Muscle of leg (tissue), 3 donors: ENCODE measurements at regions not wholly inside any gene's neighbourhood (a gene's known extent, or its start where the extent isn't known, plus 50 kb on each side); places are given as distances from the start of the nearest gene placed in this dataset.
"Not testable (repeated sequence)": the region's sequence is repeated elsewhere in the genome, so short reads cannot be mapped to it uniquely, and the experiment has no call there.

Source experiments
- DNase-seq: peaks from one replicate; pipeline ENCODE4 v3.0.0; 2013
- H3K27ac ChIP-seq: one replicate; pipeline ENCODE4 v1.5.1; 2013; ENCODE audit warnings: mild to moderate bottlenecking, low read length, control low read depth
- H3K27me3 ChIP-seq: one replicate; pipeline ENCODE4 v1.6.1; 2013; ENCODE audit warnings: low read length; ENCODE audit not compliant: control insufficient read depth, insufficient read depth
- H3K36me3 ChIP-seq: one replicate; pipeline ENCODE4 v1.6.1; 2013; ENCODE audit warnings: low read length; ENCODE audit not compliant: control insufficient read depth, insufficient read depth
- H3K4me1 ChIP-seq: one replicate; pipeline ENCODE4 v1.6.1; 2013; ENCODE audit warnings: low read length; ENCODE audit not compliant: control insufficient read depth, insufficient read depth
- H3K4me3 ChIP-seq: one replicate; pipeline ENCODE4 v1.5.1; 2013; ENCODE audit warnings: low read length, control low read depth
- H3K9me3 ChIP-seq: replicated peaks from 2 replicates; pipeline ENCODE4 v1.6.1; 2013; ENCODE audit warnings: low read depth, low read length; ENCODE audit not compliant: control insufficient read depth
- WGBS: methylation state at CpG from one replicate; pipeline ENCODE4 v1.1.5; 2013; ENCODE audit warnings: missing lambda C conversion rate; ENCODE audit not compliant: insufficient coverage; 5-methylcytosine and 5-hydroxymethylcytosine counted together

DNA sequence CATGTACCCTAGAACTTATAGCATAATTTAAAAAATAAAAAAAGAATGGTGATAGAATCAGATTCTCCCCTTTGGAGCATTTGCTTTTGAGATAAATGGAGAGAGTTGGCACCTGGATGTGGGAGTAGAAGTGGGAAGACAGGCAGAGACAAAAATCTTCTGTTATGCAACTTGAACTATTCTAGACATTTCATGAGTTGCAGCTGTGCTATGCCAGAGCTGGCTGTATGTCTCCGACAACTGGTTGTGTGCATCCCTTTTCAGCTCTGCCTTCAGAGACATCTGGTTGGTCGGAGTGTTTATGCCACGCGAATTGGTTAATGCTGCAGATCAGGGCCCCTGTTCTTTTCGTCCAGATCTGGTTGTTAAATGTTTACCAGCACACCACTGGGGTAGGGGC is 161.3 kb downstream of the JRKL start:
- H3K27ac ChIP-seq: no peak overlapping the region
- H3K4me1 ChIP-seq: no peaks in the 10 kb centered on the region
- H3K4me3 ChIP-seq: no peak overlapping the region
- H3K9me3 ChIP-seq: no peaks in the 10 kb centered on the region
- WGBS: 84% methylated on average over 4 of the region's 5 CpGs
- no peak for DNase-seq
- no peaks in the 10 kb centered on the region for H3K27me3 ChIP-seq
- no peaks in the 10 kb centered on the region for H3K36me3 ChIP-seq

- no peaks in the 10 kb centered on the region for H3K36me3 ChIP-seq
- no peak overlapping the region for H3K4me3 ChIP-seq
- no peaks in the 10 kb centered on the region for H3K4me1 ChIP-seq
- WGBS: 77% methylated on average over 4 of the region's 5 CpGs
- H3K9me3 ChIP-seq: no peaks in the 10 kb centered on the region
- no peaks in the 10 kb centered on the region for H3K27me3 ChIP-seq
- no peak overlapping the region for H3K27ac ChIP-seq
- no peak for DNase-seq
Measured at GRCh38 chr11:96554236-96554820, 164.5 kb downstream of the JRKL start.

GRCh38 chr11:96555826-96556225 is 166.0 kb downstream of the JRKL start:
- H3K36me3 ChIP-seq, H3K4me3 ChIP-seq, H3K27me3 ChIP-seq, H3K27ac ChIP-seq, DNase-seq, H3K9me3 ChIP-seq, H3K4me1 ChIP-seq: not testable (repeated sequence)
- WGBS: 87% methylated on average over 7 of the region's 10 CpGs

DNA sequence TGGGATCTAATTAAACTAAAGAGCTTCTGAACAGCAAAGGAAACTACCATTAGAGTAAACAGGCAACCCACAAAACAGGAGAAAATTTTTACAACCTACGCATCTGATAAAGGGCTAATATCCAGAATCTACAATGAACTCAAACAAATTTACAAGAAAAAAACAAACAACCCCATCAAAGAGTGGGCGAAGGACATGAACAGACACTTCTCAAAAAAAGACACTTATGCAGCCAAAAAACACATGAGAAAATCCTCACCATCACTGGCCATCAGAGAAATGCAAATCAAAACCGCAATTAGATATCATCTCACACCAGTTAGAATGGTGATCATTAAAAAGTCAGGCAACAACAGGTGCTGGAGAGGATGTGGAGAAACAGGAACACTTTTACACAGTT is 170.9 kb downstream of the JRKL start:
- not testable (repeated sequence) for H3K9me3 ChIP-seq, H3K27ac ChIP-seq, H3K36me3 ChIP-seq, DNase-seq, H3K4me1 ChIP-seq, H3K27me3 ChIP-seq, H3K4me3 ChIP-seq
- WGBS: no CpG with 5 or more reads among the region's 3 CpGs

- WGBS: no CpG with 5 or more reads among the region's 4 CpGs
- no peak overlapping the region for H3K4me3 ChIP-seq
- H3K27ac ChIP-seq: no peak overlapping the region
- DNase-seq: no peak
- H3K27me3 ChIP-seq: no peaks in the 10 kb centered on the region
- H3K4me1 ChIP-seq: no peaks in the 10 kb centered on the region
- no peaks in the 10 kb centered on the region for H3K36me3 ChIP-seq
- no peaks in the 10 kb centered on the region for H3K9me3 ChIP-seq
Measured at GRCh38 chr11:96567176-96567575, 177.4 kb downstream of the JRKL start.

DNA sequence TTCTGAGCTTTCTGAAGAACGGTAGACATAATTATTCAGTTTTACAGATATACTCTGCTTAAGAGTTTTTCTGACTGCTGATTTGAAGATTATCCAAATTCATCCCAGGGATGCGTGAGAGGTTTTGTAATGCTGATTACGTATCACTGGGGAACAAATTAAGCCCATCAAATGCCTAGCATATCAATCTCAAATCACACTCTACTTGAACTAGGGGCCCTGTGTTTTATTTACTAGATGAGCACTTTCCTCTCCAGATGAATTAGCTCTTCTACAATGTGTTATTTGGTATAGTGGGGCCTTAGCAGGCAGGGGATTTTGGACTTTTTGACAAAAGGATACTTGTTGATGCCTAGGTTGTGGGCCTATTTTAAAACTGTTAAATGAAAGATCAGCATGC is 177.9 kb downstream of the JRKL start:
- Histone ChIP-seq H3K27ac (no peak overlapping the region), H3K27me3 (no peaks in the 10 kb centered on the region)

DNA sequence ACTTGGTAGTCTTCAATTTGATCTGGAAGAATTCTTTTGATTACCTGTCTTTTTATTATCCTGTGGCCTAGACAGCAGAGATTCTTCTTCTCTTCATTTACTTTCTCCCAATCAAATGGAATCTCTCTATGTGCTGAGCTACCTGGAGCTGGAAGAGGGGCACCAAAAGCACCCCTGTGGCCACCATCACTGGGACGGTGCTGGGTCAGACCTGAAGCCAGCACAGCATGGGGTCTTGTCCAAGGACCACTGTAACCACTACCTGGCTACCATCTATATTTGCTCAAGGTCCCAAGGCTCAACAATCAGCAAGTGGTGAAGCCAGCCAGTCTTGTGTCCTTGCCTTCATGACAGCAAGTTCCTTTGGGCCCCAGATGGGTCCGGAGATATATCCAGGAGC is 186.6 kb downstream of the JRKL start:
- Histone ChIP-seq H3K4me1 (no peaks in the 10 kb centered on the region), H3K36me3 (no peaks in the 10 kb centered on the region), H3K27ac (no peak overlapping the region), H3K4me3 (no peak overlapping the region), H3K27me3 (no peaks in the 10 kb centered on the region), H3K9me3 (no peaks in the 10 kb centered on the region)
- no peak for DNase-seq
- WGBS: 100% methylated on average over 2 of the region's 2 CpGs

More for the DNA sequence above, 177.9 kb downstream of the JRKL start:
- Histone ChIP-seq H3K9me3 (no peaks in the 10 kb centered on the region), H3K36me3 (no peaks in the 10 kb centered on the region), H3K4me3 (no peak overlapping the region), H3K4me1 (no peaks in the 10 kb centered on the region)
- WGBS: no CpG with 5 or more reads among the region's 3 CpGs
- no peak for DNase-seq

GRCh38 chr11:96578379-96578778 is 188.6 kb downstream of the JRKL start:
- Histone ChIP-seq H3K9me3 (no peaks in the 10 kb centered on the region), H3K27me3 (no peaks in the 10 kb centered on the region), H3K36me3 (no peaks in the 10 kb centered on the region), H3K4me3 (no peak overlapping the region), H3K4me1 (no peaks in the 10 kb centered on the region), H3K27ac (no peak overlapping the region)
- WGBS: no CpG with 5 or more reads among the region's 1 CpG
- no peak for DNase-seq

GRCh38 chr11:96579656-96580055 is 189.8 kb downstream of the JRKL start:
- DNase-seq: no peak
- no peak overlapping the region for H3K4me3 ChIP-seq
- no peaks in the 10 kb centered on the region for H3K36me3 ChIP-seq
- no peak overlapping the region for H3K27ac ChIP-seq
- H3K9me3 ChIP-seq: no peaks in the 10 kb centered on the region
- H3K27me3 ChIP-seq: no peaks in the 10 kb centered on the region
- no peaks in the 10 kb centered on the region for H3K4me1 ChIP-seq

DNA sequence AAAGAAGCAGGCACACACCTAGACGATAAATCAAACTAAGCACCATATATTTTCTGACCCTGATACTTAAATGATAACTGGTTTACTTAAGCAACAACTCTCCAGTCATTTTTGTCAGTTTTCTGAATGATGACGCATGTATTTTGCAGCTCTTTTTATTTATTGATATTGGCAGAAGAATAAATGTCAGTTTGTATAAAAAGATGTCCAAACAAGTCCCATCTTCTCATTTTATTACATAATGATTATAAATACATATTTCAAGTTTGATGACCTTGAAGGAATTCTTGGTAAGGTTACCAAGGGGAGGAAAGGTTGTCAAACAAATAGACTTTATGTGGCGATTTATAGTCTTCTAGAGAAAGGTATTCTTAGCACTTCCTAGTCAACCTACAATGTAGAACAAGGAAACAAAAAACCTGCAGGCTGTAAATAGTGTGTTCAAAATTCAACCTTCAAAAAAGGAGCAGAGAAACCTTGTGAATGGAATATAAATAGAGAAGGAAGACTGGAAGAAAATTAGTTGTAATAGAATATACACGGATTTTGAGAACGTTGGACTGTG is 190.7 kb downstream of the JRKL start:
- DNase-seq: no peak
- Histone ChIP-seq H3K4me1 (no peaks in the 10 kb centered on the region), H3K4me3 (no peak overlapping the region), H3K9me3 (no peaks in the 10 kb centered on the region), H3K27me3 (no peaks in the 10 kb centered on the region), H3K27ac (no peak overlapping the region), H3K36me3 (no peaks in the 10 kb centered on the region)
- no CpG with 5 or more reads among the region's 5 CpGs for WGBS
